BLaER1 (cell line): ENCODE measurements at regions not wholly inside any gene's neighbourhood (a gene's known extent, or its start where the extent isn't known, plus 50 kb on each side); places are given as distances from the start of the nearest gene placed in this dataset.

Experiments
- H3K27ac ChIP-seq: shearing (Covaris generic); formaldehyde crosslinking; 2 replicates; pipeline ENCODE4 v1.8.1; 2022
- H3K27me3 ChIP-seq: shearing (Covaris generic); formaldehyde crosslinking; 2 replicates; pipeline ENCODE4 v1.8.1; 2022
- H3K36me3 ChIP-seq: shearing (Covaris generic); formaldehyde crosslinking; 2 replicates; pipeline ENCODE4 v1.8.1; 2022
- H3K4me1 ChIP-seq: shearing (Covaris generic); formaldehyde crosslinking; 2 replicates; pipeline ENCODE4 v1.8.1; 2022
- H3K4me2 ChIP-seq: shearing (Covaris generic); formaldehyde crosslinking; 2 replicates; pipeline ENCODE4 v1.8.1; 2022
- H3K4me3 ChIP-seq: shearing (Covaris generic); formaldehyde crosslinking; 2 replicates; pipeline ENCODE4 v1.8.1; 2022
- H3K9ac ChIP-seq: shearing (Covaris generic); formaldehyde crosslinking; 2 replicates; pipeline ENCODE4 v1.8.1; 2022
- H3K9me3 ChIP-seq: shearing (Covaris generic); formaldehyde crosslinking; 2 replicates; pipeline ENCODE4 v1.8.1; 2022
- H4K20me1 ChIP-seq: shearing (Covaris generic); formaldehyde crosslinking; 2 replicates; pipeline ENCODE4 v1.8.1; 2022
- Cebpa-rat ChIP-seq: shearing (Covaris generic); IDR thresholded peaks from 2 replicates; pipeline ENCODE4 v1.8.1; 2022

DNA sequence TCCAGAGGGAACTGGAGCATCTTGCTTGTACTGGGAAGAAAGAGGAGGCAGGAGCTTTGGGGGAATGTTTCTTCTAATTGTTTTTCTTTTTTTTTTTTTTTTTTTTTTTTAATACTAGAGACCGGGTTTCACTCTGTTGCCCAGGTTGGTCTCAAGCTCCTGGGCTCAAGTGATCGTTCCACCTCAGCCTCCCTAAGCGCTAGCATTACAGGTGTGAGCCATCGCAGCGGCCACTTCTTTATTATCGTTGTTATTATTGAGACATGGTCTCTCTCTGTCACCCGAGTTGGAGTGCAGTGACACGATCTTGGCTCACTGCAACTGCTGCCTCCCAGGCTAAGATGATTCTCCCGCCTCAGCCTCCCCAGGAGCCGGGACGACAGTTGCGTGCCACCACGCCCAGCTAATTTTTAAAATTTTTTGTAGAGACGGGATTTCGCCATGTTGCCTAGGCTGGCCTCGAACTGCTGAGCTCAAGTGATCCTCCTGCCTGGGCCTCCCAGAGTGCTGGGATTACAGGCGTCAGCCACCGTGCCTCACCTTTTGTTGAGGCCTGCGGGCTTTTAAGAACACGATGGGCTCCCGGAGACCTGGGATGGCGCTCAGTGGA, 137.3 kb upstream of the GSE1 start:
- Histone ChIP-seq H3K27ac (peak overlapping the region; percentile 49; the same call in 1 of the 2 replicates), H3K4me2 (peak overlapping the region; percentile 94), H3K4me3 (no peak overlapping the region), H3K27me3 (no peaks in the 10 kb centered on the region), H4K20me1 (no peaks in the 10 kb centered on the region), H3K9me3 (no peaks in the 10 kb centered on the region), H3K4me1 (peaks cover 95% of the 10 kb centered on the region), H3K36me3 (no peaks in the 10 kb centered on the region), H3K9ac (no peak overlapping the region)
- TF ChIP-seq Cebpa-rat: no peak

DNA sequence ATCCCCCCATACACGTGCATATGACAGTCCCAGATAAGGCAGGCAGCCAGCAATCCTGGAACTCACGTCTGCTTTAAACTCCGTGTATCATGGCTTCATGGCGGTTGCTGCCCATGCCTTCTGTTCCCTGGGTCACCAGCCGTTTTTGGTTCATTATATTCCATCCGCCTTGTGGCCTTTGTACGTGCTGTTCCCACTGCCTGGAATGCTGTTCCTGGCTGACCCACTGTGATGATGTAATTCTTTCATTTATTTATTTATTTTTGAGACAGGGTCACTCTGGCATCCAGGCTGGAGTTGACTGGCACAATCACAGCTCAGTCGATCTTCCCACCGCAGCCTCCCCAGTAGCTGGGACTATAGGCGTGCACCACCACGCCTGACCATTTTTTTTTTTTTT, 136.7 kb upstream of the GSE1 start:
- no peaks in the 10 kb centered on the region for H3K36me3 ChIP-seq
- TF ChIP-seq Cebpa-rat: no peak
- no peaks in the 10 kb centered on the region for H4K20me1 ChIP-seq
- H3K9ac ChIP-seq: no peak overlapping the region
- no peak overlapping the region for H3K4me3 ChIP-seq
- H3K27me3 ChIP-seq: no peaks in the 10 kb centered on the region
- no peak overlapping the region for H3K27ac ChIP-seq
- H3K4me1 ChIP-seq: peaks cover 95% of the 10 kb centered on the region
- no peaks in the 10 kb centered on the region for H3K9me3 ChIP-seq
- no peak overlapping the region; the same call in 1 of the 2 replicates for H3K4me2 ChIP-seq

DNA sequence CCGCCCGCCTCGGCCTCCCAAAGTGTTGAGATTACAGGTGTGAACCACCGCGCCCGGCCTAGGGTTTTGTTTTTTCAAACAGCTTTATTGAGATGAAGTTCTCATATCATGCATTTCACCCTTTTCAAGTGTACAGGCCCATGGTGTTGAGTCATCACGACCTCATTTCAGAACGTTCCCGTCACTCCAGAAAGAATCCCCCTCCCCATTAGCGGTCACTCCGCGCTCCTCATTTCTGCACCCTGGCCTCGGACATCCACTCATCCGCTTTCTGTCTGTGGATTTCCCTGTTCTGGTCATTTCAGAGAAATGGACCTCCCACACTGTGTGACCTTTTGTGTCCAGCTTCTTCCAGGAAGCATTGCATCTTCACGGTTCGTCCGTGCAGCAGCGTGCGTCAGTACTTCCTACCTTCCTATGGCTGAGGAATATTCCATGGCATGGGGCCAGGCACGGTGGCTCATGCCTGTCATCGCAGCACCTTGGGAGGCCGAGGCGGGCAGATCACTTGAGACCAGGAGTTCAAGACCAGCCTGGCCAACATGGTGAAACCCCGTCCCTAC, 135.2 kb upstream of the GSE1 start:
- Histone ChIP-seq H3K9ac (no peak overlapping the region), H3K9me3 (no peaks in the 10 kb centered on the region), H3K27me3 (no peaks in the 10 kb centered on the region), H3K36me3 (no peaks in the 10 kb centered on the region), H3K4me2 (peak overlapping the region; percentile 54), H3K4me1 (peaks cover 95% of the 10 kb centered on the region), H3K4me3 (no peak overlapping the region), H4K20me1 (no peaks in the 10 kb centered on the region), H3K27ac (no peak overlapping the region)
- no peak for TF ChIP-seq Cebpa-rat

DNA sequence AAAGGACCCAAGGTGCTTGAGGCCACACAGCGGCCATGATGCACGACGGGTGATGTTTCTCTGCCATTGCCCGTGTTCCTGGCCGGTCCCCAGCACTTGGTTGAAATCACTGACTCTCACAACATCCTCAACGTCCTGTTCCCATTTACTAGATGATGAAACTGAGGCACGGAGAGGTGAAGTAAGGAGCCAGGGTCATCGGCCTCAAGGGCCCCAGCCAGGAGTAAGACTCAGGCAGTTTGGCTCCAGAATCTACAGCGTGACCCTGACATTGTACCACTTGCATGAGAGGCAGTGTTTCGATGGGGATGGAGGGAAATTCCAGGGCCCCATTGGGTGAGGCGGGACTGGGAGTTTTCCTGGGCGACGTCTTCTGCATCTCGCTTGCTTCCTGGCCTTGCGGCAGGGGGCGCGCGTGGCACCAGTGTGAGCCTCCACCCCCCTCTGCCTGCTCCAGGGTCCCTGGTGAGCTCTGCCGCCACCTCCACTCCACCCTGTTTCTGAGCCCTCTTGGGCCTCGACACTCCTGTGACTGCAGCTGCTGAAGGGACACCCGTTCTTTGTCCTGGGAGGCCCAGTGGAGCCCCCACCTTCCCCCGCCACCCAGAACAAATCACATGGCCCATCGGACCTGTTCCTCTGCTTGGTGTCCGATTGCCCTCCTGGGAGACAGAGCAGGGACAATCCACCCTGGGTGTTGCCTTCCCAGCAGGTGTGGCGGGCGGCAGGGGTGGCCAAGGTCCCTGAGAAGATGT, 133.0 kb upstream of the GSE1 start:
- Histone ChIP-seq H3K4me2 (peak overlapping the region; percentile 95), H3K27ac (peak overlapping the region; percentile 90), H4K20me1 (no peaks in the 10 kb centered on the region), H3K27me3 (no peaks in the 10 kb centered on the region), H3K9me3 (no peaks in the 10 kb centered on the region), H3K4me3 (peak overlapping the region; percentile 57), H3K36me3 (no peaks in the 10 kb centered on the region), H3K4me1 (peaks cover 95% of the 10 kb centered on the region), H3K9ac (peak overlapping the region; percentile 73)
- no peak for TF ChIP-seq Cebpa-rat

GRCh38 chr16:85480727-85481101, 132.4 kb upstream of the GSE1 start:
- no peaks in the 10 kb centered on the region for H3K27me3 ChIP-seq
- H3K27ac ChIP-seq: peak overlapping the region; percentile 90
- H3K9ac ChIP-seq: peak overlapping the region; percentile 73
- H3K9me3 ChIP-seq: no peaks in the 10 kb centered on the region
- H3K4me2 ChIP-seq: peak overlapping the region; percentile 95
- H4K20me1 ChIP-seq: no peaks in the 10 kb centered on the region
- no peaks in the 10 kb centered on the region for H3K36me3 ChIP-seq
- no peak for TF ChIP-seq Cebpa-rat
- peak overlapping the region; percentile 57 for H3K4me3 ChIP-seq
- peaks cover 95% of the 10 kb centered on the region for H3K4me1 ChIP-seq

- no peaks in the 10 kb centered on the region for H3K9me3 ChIP-seq
- peak overlapping the region; percentile 57; the same call in 1 of the 2 replicates for H3K4me3 ChIP-seq
- no peaks in the 10 kb centered on the region for H4K20me1 ChIP-seq
- peak overlapping the region; percentile 90 for H3K27ac ChIP-seq
- no peak for TF ChIP-seq Cebpa-rat
- H3K27me3 ChIP-seq: no peaks in the 10 kb centered on the region
- H3K4me2 ChIP-seq: peak overlapping the region; percentile 95
- peak overlapping the region; percentile 39; the same call in 1 of the 2 replicates for H3K9ac ChIP-seq
- no peaks in the 10 kb centered on the region for H3K36me3 ChIP-seq
- peaks cover 96% of the 10 kb centered on the region for H3K4me1 ChIP-seq
These were observed 131.9 kb upstream of the GSE1 start for GRCh38 chr16:85481206-85481605.

GRCh38 chr16:85481738-85482137, 131.4 kb upstream of the GSE1 start:
- TF ChIP-seq Cebpa-rat: no peak
- Histone ChIP-seq H3K4me1 (peaks cover 97% of the 10 kb centered on the region), H3K27ac (peak overlapping the region; percentile 90), H3K9ac (peak overlapping the region; percentile 39; the same call in 1 of the 2 replicates), H3K9me3 (no peaks in the 10 kb centered on the region), H3K27me3 (no peaks in the 10 kb centered on the region), H3K4me2 (peak overlapping the region; percentile 95), H4K20me1 (no peaks in the 10 kb centered on the region), H3K4me3 (no peak overlapping the region), H3K36me3 (no peaks in the 10 kb centered on the region)

DNA sequence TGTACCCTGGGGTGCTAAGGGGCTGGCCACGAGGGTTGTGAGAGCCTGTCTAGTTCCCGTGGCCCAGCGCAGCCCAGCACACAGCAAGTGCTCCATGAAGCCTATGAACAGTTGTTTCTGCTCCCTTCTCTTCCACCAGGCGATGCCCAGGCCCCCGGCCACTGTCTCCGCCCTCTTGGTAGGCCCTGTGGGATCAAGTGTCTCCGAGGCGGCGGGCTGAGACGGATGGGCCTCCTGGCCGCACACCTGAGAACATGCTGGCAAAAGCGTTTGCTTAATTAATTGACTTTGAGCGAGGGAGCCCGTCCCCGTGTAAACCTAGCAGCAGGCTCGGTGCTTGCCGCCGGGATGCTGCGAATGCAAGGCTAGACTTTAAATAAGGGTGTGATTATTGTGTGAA, 129.7 kb upstream of the GSE1 start:
- Histone ChIP-seq H3K27me3 (no peaks in the 10 kb centered on the region), H4K20me1 (no peaks in the 10 kb centered on the region)

DNA sequence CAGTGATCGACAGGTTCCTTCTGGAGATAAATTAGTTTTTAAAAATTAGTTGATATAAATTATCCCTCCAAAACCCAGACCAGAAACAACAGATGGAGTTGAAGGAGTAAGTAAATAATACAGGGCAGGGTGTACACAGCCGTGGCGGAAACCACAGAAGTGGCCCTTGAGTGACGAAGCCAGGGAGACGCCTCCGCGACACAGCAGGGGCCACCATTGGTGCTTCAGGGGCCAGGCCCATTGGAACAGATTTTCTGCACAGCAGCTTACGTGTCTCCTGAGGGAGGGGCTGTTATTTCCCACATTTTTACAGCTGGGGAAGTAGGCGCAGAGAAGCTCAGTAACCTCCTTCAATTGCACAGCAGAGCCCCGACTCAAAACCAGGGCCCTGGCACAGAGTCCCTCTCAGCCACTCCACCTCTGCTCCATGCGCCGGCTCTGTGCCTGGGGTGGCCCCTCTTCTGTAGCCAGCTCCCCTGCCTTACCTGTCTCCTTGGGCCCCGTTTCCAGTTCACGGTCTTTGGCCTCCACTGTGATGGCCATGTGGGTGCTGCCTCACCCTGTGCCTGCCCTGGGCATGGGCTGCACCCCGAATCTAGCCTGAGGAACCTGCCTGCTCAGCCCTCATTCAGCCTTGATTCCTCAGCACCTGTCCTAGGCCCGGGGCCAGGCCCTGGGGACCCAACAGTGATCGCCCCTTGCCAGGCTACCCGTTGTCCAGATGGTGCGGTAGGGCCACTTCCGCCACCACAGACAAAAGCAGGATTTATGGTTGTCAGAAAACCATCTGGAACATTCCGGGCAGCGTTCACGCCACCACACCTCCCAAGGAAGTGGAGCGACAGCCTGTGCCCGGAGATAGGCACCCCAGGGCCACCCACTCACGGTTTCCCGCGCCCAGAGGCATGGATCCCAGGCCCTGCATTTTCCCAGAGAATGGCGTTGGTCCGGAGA, 128.5 kb upstream of the GSE1 start:
- Histone ChIP-seq H3K36me3 (no peaks in the 10 kb centered on the region), H3K27me3 (no peaks in the 10 kb centered on the region), H4K20me1 (no peaks in the 10 kb centered on the region), H3K27ac (peak overlapping the region; percentile 90), H3K4me3 (peak overlapping the region; percentile 33; the same call in 1 of the 2 replicates), H3K4me2 (peak overlapping the region; percentile 95), H3K4me1 (peaks cover 100% of the 10 kb centered on the region), H3K9me3 (no peaks in the 10 kb centered on the region), H3K9ac (peak overlapping the region; percentile 54)
- TF ChIP-seq Cebpa-rat: no peak

More for the DNA sequence above, 129.7 kb upstream of the GSE1 start:
- H3K4me1 ChIP-seq: peaks cover 97% of the 10 kb centered on the region
- TF ChIP-seq Cebpa-rat: no peak
- no peaks in the 10 kb centered on the region for H3K9me3 ChIP-seq
- H3K9ac ChIP-seq: peak overlapping the region; percentile 40; the same call in 1 of the 2 replicates
- H3K36me3 ChIP-seq: no peaks in the 10 kb centered on the region
- peak overlapping the region; percentile 12; the same call in 1 of the 2 replicates for H3K4me3 ChIP-seq
- H3K4me2 ChIP-seq: peak overlapping the region; percentile 95
- peak overlapping the region; percentile 90 for H3K27ac ChIP-seq
